ENCODE measurements at regions not wholly inside any gene's neighbourhood (a gene's known extent, or its start where the extent isn't known, plus 50 kb on each side); places are given as distances from the start of the nearest gene placed in this dataset.

DNA sequence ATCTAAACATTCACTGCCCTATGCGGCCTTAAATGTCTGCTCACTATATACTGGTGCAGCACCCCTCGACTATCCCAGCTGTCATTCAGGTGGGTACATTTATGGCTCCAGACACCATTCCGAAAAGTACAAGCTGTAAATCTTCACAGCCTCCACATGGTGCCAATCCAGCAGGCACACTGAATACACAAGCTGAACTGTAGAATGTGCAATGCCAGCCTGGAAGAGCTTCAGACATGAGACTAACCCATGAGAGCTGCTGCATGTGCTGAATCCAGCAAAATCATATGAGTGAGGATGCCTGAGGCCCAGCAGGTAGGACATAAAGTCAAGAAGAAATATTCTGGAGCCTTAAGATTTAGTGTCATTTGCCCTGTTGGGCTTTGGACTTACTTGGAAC is 483.8 kb upstream of the GRIA1 start:
- intact Hi-C loops (cut with DNase I) = no loop called here
- 67 to 72% methylated on average over 3 of the region's 3 CpGs for WGBS, 2 donors
- DNase-seq = no peak
- no peak overlapping the region for H3K27ac ChIP-seq
- no peaks in the 10 kb centered on the region for H3K4me1 ChIP-seq
- H3K27me3 ChIP-seq = no peaks in the 10 kb centered on the region
- H3K4me3 ChIP-seq = no peak overlapping the region
- no peak for FAIRE-seq
- no peaks in the 10 kb centered on the region for H3K36me3 ChIP-seq
- H3K9me3 ChIP-seq = no peaks in the 10 kb centered on the region
- no peak for ATAC-seq
- TF ChIP-seq, protein P1, sequence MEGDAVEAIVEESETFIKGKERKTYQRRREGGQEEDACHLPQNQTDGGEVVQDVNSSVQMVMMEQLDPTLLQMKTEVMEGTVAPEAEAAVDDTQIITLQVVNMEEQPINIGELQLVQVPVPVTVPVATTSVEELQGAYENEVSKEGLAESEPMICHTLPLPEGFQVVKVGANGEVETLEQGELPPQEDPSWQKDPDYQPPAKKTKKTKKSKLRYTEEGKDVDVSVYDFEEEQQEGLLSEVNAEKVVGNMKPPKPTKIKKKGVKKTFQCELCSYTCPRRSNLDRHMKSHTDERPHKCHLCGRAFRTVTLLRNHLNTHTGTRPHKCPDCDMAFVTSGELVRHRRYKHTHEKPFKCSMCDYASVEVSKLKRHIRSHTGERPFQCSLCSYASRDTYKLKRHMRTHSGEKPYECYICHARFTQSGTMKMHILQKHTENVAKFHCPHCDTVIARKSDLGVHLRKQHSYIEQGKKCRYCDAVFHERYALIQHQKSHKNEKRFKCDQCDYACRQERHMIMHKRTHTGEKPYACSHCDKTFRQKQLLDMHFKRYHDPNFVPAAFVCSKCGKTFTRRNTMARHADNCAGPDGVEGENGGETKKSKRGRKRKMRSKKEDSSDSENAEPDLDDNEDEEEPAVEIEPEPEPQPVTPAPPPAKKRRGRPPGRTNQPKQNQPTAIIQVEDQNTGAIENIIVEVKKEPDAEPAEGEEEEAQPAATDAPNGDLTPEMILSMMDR (IDR thresholded peaks at IDR 0.05) = no peak

DNA sequence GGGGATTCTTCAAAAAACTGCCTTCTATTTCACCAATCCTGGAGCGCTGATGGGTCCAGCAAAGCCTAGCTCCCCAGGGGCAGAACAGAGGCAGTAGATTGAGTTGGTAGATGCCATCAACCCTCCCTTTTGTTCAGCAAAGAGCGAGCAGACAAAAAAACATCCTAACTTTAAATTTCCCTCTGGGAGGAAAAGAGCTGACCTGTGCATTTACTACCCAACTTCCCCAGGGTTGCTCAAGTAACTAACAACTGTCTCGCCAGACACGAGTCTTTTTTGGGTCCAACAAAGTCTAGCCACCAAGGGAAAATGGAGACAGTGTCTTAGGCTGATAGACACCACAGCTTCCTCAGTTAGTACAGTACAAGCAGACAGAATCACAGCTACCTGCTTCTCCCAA is 476.3 kb upstream of the GRIA1 start:
- 74 to 75% methylated on average over 4 of the region's 4 CpGs for WGBS, 2 donors
- DNase-seq = no peak
- Histone ChIP-seq H3K27me3 (no peaks in the 10 kb centered on the region), H3K36me3 (no peaks in the 10 kb centered on the region), H3K9me3 (no peaks in the 10 kb centered on the region), H3K4me1 (no peaks in the 10 kb centered on the region), H3K4me3 (no peak overlapping the region), H3K27ac (no peak overlapping the region)
- no peak for FAIRE-seq
- TF ChIP-seq, protein P1 (IDR thresholded peaks at IDR 0.05) = no peak
- ATAC-seq = no peak
- intact Hi-C loops (cut with DNase I) = no loop called here

DNA sequence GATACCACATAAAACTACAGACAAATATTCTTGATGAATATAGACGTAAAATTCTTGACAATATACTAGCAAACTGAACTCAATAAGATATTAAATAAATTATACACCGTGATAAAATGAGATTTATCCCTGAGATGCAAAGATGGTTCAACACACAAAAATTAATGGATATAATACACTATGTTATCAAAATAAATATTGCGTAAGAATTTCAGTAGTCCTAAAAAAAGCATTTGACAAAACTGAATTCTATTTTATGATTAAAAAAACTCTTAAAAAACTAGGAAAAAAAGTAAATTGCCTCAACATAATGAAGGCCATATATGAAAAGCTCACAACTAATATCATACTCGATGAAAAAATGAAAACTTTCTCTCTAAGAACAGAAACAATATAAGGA is 472.3 kb upstream of the GRIA1 start:
- ATAC-seq = no peak
- intact Hi-C loops (cut with DNase I) = no loop called here
- TF ChIP-seq, protein P1 (IDR thresholded peaks at IDR 0.05) = no peak
- Histone ChIP-seq H3K27ac (no peak overlapping the region), H3K4me3 (no peak overlapping the region), H3K36me3 (no peaks in the 10 kb centered on the region), H3K4me1 (no peaks in the 10 kb centered on the region), H3K9me3 (no peaks in the 10 kb centered on the region), H3K27me3 (no peaks in the 10 kb centered on the region)
- DNase-seq = no peak
- WGBS, 2 donors = 70 to 84% methylated on average over 4 of the region's 4 CpGs
- FAIRE-seq = no peak

DNA sequence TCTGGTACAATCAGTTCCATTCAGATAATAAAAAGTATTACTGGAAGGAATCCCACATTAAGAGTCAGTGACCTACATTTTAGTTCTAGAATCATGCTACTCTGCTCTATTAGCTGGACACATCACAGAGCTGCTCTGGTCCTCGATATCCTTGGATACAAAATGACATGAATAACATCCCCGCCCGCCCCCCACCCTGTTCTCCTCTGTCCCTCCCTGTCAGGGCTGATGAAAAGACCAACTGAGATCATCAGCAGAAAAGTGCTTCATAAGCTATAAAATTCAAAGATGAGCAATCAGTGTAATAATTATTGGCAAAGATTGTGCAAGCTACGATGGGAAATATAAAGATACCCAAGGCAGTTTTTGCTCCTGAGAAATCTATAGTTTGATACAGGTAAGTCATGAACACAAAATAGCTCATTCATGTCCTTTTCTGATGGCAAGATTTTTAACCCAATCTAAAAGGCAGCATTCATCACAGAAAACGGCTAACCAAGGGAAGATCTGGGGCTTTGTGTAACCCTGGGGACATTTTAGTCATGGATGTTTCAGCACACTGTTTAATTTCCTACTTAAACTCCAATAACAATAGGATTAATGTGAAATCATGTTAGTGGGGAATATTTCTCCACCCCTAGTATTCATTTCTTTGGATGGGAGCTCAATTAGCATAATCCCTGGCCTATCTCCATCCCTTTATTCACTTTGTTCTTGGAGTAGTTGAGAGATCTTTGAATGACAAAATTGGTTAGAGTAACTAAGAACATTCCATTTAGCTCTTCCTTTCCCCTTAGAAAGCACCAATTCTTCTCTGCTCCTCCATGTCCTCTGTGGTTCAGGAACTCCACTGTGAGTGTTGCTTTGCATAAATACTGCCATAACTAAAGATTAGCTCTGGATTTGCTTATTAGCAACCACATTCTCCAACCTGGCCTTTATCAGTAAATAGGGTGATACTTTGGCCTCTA is 459.4 kb upstream of the GRIA1 start:
- Histone ChIP-seq H3K9me3 (no peaks in the 10 kb centered on the region), H3K4me1 (no peaks in the 10 kb centered on the region), H3K4me3 (no peak overlapping the region), H3K27ac (no peak overlapping the region), H3K36me3 (no peaks in the 10 kb centered on the region), H3K27me3 (no peaks in the 10 kb centered on the region)
- WGBS, 2 donors = 61 to 72% methylated on average over 5 of the region's 5 CpGs
- intact Hi-C loops (cut with DNase I) = no loop called here
- FAIRE-seq (no peak), ATAC-seq (no peak), DNase-seq (no peak)
- TF ChIP-seq, protein P1 (IDR thresholded peaks at IDR 0.05) = no peak

DNA sequence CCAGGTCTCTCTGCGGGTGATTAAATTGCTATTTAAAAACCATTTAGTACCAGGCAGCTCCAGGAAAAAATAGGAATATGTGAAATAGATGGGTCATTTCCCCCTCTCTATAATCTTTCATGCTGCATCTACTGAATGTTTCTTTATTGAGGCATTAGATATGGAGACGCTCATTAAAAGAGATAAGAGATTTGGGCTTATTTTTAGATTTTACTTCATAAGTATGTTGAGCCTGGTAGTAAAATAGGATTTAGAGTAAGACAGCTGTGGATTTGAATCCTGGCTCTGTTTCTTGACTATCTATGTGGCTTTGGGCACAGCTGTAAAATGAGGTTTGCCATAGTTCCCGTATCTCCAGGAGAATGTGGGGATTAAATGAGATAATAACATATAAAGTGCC is 451.0 kb upstream of the GRIA1 start:
- no peak overlapping the region for H3K27ac ChIP-seq

More for the DNA sequence above, 451.0 kb upstream of the GRIA1 start:
- intact Hi-C loops (cut with DNase I) = no loop called here
- no peaks in the 10 kb centered on the region for H3K27me3 ChIP-seq
- H3K4me1 ChIP-seq = no peaks in the 10 kb centered on the region
- no peak for DNase-seq
- no peak for ATAC-seq
- 74 to 79% methylated on average over 3 of the region's 3 CpGs for WGBS, 2 donors
- no peak overlapping the region for H3K4me3 ChIP-seq
- no peak for FAIRE-seq
- H3K36me3 ChIP-seq = no peaks in the 10 kb centered on the region
- H3K9me3 ChIP-seq = no peaks in the 10 kb centered on the region
- TF ChIP-seq, protein P1 (IDR thresholded peaks at IDR 0.05) = no peak

Data from pancreas (tissue), 10 donors.